HL-60 (cell line): ENCODE measurements at regions not wholly inside any gene's neighbourhood (a gene's known extent, or its start where the extent isn't known, plus 50 kb on each side); places are given as distances from the start of the nearest gene placed in this dataset.

Source experiments
- CTCF ChIP-seq: IDR thresholded peaks from one replicate; pipeline ENCODE4 v1.5.1; 2011; ENCODE audit warnings: low read length, control low read depth, inconsistent platforms; ENCODE audit not compliant: insufficient read depth
- POLR2AphosphoS5 ChIP-seq: IDR thresholded peaks from 2 replicates; pipeline ENCODE4 v1.6.1; 2012; ENCODE audit warnings: low read depth

- TF ChIP-seq CTCF (no peak), POLR2AphosphoS5 (no peak)
Measured at GRCh38 chr2:56053679-56054078, 130.1 kb upstream of the EFEMP1 start.
